ENCODE measurements at regions not wholly inside any gene's neighbourhood (a gene's known extent, or its start where the extent isn't known, plus 50 kb on each side); places are given as distances from the start of the nearest gene placed in this dataset.

DNA sequence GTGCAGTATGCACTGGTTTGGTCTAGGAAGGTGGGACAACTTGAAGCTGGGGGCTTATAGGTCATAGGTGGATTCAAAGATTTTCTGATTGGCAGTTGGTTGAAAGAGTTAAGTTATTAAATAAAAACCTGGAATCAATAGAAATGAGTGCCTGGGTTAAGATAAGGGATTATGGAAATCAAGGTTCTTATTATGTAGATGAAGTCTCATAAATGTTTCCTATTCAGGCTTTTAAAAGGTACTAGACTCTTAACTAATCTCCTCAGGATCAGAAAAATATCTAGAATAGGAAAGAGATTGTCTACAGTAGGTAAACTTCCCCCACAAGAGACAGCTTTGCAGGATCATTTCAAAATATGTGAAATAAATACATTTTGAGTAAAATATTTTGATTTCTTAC is 163.3 kb upstream of the FBN2 start:
- H3K4me1 Mint-ChIP-seq (ENCODE audit: low read depth, unreplicated experiment) = no peaks in the 10 kb centered on the region
- H3K4me3 Mint-ChIP-seq (ENCODE audit: unreplicated experiment) = no peak overlapping the region
- H3K9me3 Mint-ChIP-seq (ENCODE audit: unreplicated experiment) = peaks cover 6% of the 10 kb centered on the region
- no peak overlapping the region for H3K27ac Mint-ChIP-seq (ENCODE audit: unreplicated experiment)
- no peak for DNase-seq
- POLR2A ChIA-PET = no interaction called here
- Histone ChIP-seq H3K4me3 (ENCODE audit: low read depth, low read length) (no peak overlapping the region), H3K36me3 (ENCODE audit: control insufficient read depth, insufficient read depth, low read length) (no peaks in the 10 kb centered on the region), H3K4me1 (no peaks in the 10 kb centered on the region), H3K27me3 (replicated peaks; ENCODE audit: control insufficient read depth, insufficient read depth, low read length) (no peaks in the 10 kb centered on the region), H3K9me3 (no peaks in the 10 kb centered on the region)
- TF ChIP-seq, protein P1, sequence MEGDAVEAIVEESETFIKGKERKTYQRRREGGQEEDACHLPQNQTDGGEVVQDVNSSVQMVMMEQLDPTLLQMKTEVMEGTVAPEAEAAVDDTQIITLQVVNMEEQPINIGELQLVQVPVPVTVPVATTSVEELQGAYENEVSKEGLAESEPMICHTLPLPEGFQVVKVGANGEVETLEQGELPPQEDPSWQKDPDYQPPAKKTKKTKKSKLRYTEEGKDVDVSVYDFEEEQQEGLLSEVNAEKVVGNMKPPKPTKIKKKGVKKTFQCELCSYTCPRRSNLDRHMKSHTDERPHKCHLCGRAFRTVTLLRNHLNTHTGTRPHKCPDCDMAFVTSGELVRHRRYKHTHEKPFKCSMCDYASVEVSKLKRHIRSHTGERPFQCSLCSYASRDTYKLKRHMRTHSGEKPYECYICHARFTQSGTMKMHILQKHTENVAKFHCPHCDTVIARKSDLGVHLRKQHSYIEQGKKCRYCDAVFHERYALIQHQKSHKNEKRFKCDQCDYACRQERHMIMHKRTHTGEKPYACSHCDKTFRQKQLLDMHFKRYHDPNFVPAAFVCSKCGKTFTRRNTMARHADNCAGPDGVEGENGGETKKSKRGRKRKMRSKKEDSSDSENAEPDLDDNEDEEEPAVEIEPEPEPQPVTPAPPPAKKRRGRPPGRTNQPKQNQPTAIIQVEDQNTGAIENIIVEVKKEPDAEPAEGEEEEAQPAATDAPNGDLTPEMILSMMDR (IDR thresholded peaks at IDR 0.05; ENCODE audit: insufficient read depth in 1 of 2, low read depth in 1 of 2, low read length in 1 of 2, severe bottlenecking in 1 of 2, unreplicated experiment in 1 of 2) = no peak
- H3K27me3 Mint-ChIP-seq (ENCODE audit: insufficient read depth, unreplicated experiment) = peaks cover 2% of the 10 kb centered on the region
- no peaks in the 10 kb centered on the region for H3K36me3 Mint-ChIP-seq (ENCODE audit: insufficient read depth, unreplicated experiment)
- intact Hi-C loops (cut with micrococcal nuclease; ENCODE audit: unreplicated experiment) = no loop called here
- BruUV-seq (replicated peaks) = no TSS peak
- CTCF ChIA-PET = no interaction called here

DNA sequence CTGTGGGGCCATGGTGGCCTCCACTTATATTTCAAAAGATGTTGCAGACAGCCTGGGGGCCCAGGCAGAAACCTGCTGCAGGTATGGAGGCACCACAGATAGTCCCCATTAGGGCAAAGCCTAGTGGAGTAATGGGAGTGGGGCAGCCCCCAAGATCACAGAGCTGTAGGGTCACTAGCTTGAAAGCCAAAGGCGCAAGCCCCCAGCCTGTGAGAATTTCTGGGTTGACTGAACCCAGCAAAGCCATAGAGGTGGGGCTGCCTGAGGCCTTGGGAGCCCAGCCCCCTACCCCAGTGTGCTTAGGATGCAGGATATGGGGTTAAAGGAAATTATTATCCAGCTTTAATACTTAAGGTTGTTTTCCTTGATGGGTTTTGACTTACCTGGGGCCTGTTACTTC is 165.3 kb upstream of the FBN2 start:
- Histone ChIP-seq H3K27me3 (replicated peaks; ENCODE audit: control insufficient read depth, insufficient read depth, low read length) (no peaks in the 10 kb centered on the region), H3K9me3 (no peaks in the 10 kb centered on the region), H3K36me3 (ENCODE audit: control insufficient read depth, insufficient read depth, low read length) (no peaks in the 10 kb centered on the region), H3K4me1 (no peaks in the 10 kb centered on the region), H3K4me3 (ENCODE audit: low read depth, low read length) (no peak overlapping the region)
- no peaks in the 10 kb centered on the region for H3K4me1 Mint-ChIP-seq (ENCODE audit: low read depth, unreplicated experiment)
- CTCF ChIA-PET = no interaction called here
- intact Hi-C loops (cut with micrococcal nuclease; ENCODE audit: unreplicated experiment) = no loop called here
- no peak for DNase-seq
- H3K4me3 Mint-ChIP-seq (ENCODE audit: unreplicated experiment) = no peak overlapping the region
- POLR2A ChIA-PET = no interaction called here
- TF ChIP-seq, protein P1 (IDR thresholded peaks at IDR 0.05; ENCODE audit: insufficient read depth in 1 of 2, low read depth in 1 of 2, low read length in 1 of 2, severe bottlenecking in 1 of 2, unreplicated experiment in 1 of 2) = no peak
- peaks cover 2% of the 10 kb centered on the region for H3K27me3 Mint-ChIP-seq (ENCODE audit: insufficient read depth, unreplicated experiment)
- peaks cover 15% of the 10 kb centered on the region for H3K9me3 Mint-ChIP-seq (ENCODE audit: unreplicated experiment)
- H3K27ac Mint-ChIP-seq (ENCODE audit: unreplicated experiment) = no peak overlapping the region
- no TSS peak for BruUV-seq (replicated peaks)
- H3K36me3 Mint-ChIP-seq (ENCODE audit: insufficient read depth, unreplicated experiment) = no peaks in the 10 kb centered on the region

DNA sequence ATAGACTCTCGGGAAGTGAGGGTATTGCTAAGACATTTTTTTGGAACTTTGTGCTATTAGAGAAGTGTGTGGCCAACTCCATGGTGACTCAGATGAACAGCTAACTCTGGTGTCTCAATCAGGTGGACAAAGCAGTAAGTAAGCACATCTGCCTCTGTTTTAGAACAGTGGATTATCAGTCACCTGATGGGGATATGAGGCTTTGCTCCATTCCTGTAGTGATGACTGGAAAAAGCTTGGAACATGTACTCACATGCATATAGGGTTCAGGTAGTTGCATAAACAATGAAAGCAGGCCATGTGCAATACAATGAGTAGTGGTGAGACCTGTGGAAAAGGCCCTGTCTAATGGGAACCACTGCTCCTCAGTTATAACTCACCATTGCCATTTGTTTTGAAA is 168.2 kb upstream of the FBN2 start:
- Mint-ChIP-seq H3K27ac (ENCODE audit: unreplicated experiment) (no peak overlapping the region), H3K36me3 (ENCODE audit: insufficient read depth, unreplicated experiment) (no peaks in the 10 kb centered on the region), H3K4me1 (ENCODE audit: low read depth, unreplicated experiment) (peaks cover 6% of the 10 kb centered on the region), H3K9me3 (ENCODE audit: unreplicated experiment) (peaks cover 15% of the 10 kb centered on the region), H3K4me3 (ENCODE audit: unreplicated experiment) (no peak overlapping the region), H3K27me3 (ENCODE audit: insufficient read depth, unreplicated experiment) (peaks cover 2% of the 10 kb centered on the region)
- H3K27me3 ChIP-seq (replicated peaks; ENCODE audit: control insufficient read depth, insufficient read depth, low read length) = no peaks in the 10 kb centered on the region
- no peaks in the 10 kb centered on the region for H3K36me3 ChIP-seq (ENCODE audit: control insufficient read depth, insufficient read depth, low read length)
- no peaks in the 10 kb centered on the region for H3K9me3 ChIP-seq
- TF ChIP-seq, protein P1 (IDR thresholded peaks at IDR 0.05; ENCODE audit: insufficient read depth in 1 of 2, low read depth in 1 of 2, low read length in 1 of 2, severe bottlenecking in 1 of 2, unreplicated experiment in 1 of 2) = no peak
- intact Hi-C loops (cut with micrococcal nuclease; ENCODE audit: unreplicated experiment) = no loop called here
- no peaks in the 10 kb centered on the region for H3K4me1 ChIP-seq
- DNase-seq = no peak
- no TSS peak for BruUV-seq (replicated peaks)
- ChIA-PET CTCF (no interaction called here), POLR2A (no interaction called here)
- no peak overlapping the region for H3K4me3 ChIP-seq (ENCODE audit: low read depth, low read length)
